Calu3 (cell line): ENCODE measurements at regions not wholly inside any gene's neighbourhood (a gene's known extent, or its start where the extent isn't known, plus 50 kb on each side); places are given as distances from the start of the nearest gene placed in this dataset.

Experiments
- BruUV-seq: library from RNA; stranded (reverse); fragments of 400-500 nt; replicated peaks from 2 replicates; lab custom pipeline; 2021; lab: Mats Ljungman, UMichigan
- CTCF ChIA-PET: fragments of 300-600 bp; sonication (Branson Sonifier 250); formaldehyde crosslinking; loops from one replicate; lab custom pipeline; 2022; ENCODE audit warnings: antibody characterized with exemption; lab: Charles Lee
- DNase-seq: peaks from one replicate; pipeline ENCODE4 v3.0.0; 2022
- H3K27ac Mint-ChIP-seq: one replicate; pipeline ENCODE4 v1.8.0; 2022; ENCODE audit warnings: mixed read lengths; ENCODE audit not compliant: unreplicated experiment
- H3K27me3 Mint-ChIP-seq: one replicate; pipeline ENCODE4 v1.8.0; 2022; ENCODE audit warnings: mixed read lengths; ENCODE audit not compliant: unreplicated experiment
- H3K36me3 Mint-ChIP-seq: one replicate; pipeline ENCODE4 v1.8.0; 2022; ENCODE audit warnings: mild to moderate bottlenecking, moderate library complexity, mixed read lengths; ENCODE audit not compliant: insufficient read depth, unreplicated experiment
- H3K4me1 Mint-ChIP-seq: one replicate; pipeline ENCODE4 v1.8.0; 2022; ENCODE audit warnings: mild to moderate bottlenecking, low read depth, mixed read lengths; ENCODE audit not compliant: unreplicated experiment
- H3K4me3 Mint-ChIP-seq: one replicate; pipeline ENCODE4 v1.8.0; 2022; ENCODE audit warnings: mild to moderate bottlenecking, low read depth, moderate library complexity, mixed read lengths; ENCODE audit not compliant: unreplicated experiment
- H3K9me3 Mint-ChIP-seq: one replicate; pipeline ENCODE4 v1.8.0; 2022; ENCODE audit warnings: low read depth, mixed read lengths; ENCODE audit not compliant: unreplicated experiment
- CTCF ChIP-seq: fragments of 200-600 bp; IDR thresholded peaks from one replicate; pipeline ENCODE4 v1.8.0; 2022; ENCODE audit warnings: antibody characterized with exemption; ENCODE audit not compliant: unreplicated experiment
- intact Hi-C: fragments of 100-400 bp; cut with micrococcal nuclease; formaldehyde crosslinking; loops from one replicate; pipeline ENCODE4 v1.10.0; 2022; ENCODE audit not compliant: unreplicated experiment

GRCh38 chr4:147175460-147176025 lies 229.9 kb upstream of the TTC29 start:
- Mint-ChIP-seq H3K4me3 (no peak overlapping the region), H3K27ac (no peak overlapping the region), H3K9me3 (no peaks in the 10 kb centered on the region), H3K36me3 (no peaks in the 10 kb centered on the region), H3K4me1 (no peaks in the 10 kb centered on the region), H3K27me3 (no peaks in the 10 kb centered on the region)
- TF ChIP-seq CTCF: no peak
- no peak for DNase-seq
- CTCF ChIA-PET: no interaction called here
- BruUV-seq: no TSS peak
- intact Hi-C loops: no loop called here

GRCh38 chr4:147182041-147182440 lies 236.4 kb upstream of the TTC29 start:
- no peak for TF ChIP-seq CTCF
- Mint-ChIP-seq H3K27ac (no peak overlapping the region), H3K36me3 (no peaks in the 10 kb centered on the region), H3K9me3 (peaks cover 6% of the 10 kb centered on the region), H3K4me1 (no peaks in the 10 kb centered on the region), H3K27me3 (no peaks in the 10 kb centered on the region), H3K4me3 (no peak overlapping the region)
- no peak for DNase-seq
- intact Hi-C loops: no loop called here
- no TSS peak for BruUV-seq
- CTCF ChIA-PET: no interaction called here

GRCh38 chr4:147192679-147193078 lies 247.0 kb upstream of the TTC29 start:
- Mint-ChIP-seq H3K9me3 (no peaks in the 10 kb centered on the region), H3K27ac (no peak overlapping the region), H3K36me3 (no peaks in the 10 kb centered on the region), H3K4me3 (no peak overlapping the region), H3K27me3 (no peaks in the 10 kb centered on the region), H3K4me1 (peaks cover 5% of the 10 kb centered on the region)
- BruUV-seq: no TSS peak
- CTCF ChIA-PET: no interaction called here
- TF ChIP-seq CTCF: no peak
- no peak for DNase-seq
- intact Hi-C loops: no loop called here

- Mint-ChIP-seq H3K27ac (no peak overlapping the region), H3K4me1 (peaks cover 9% of the 10 kb centered on the region), H3K4me3 (no peak overlapping the region), H3K9me3 (no peaks in the 10 kb centered on the region), H3K27me3 (no peaks in the 10 kb centered on the region), H3K36me3 (no peaks in the 10 kb centered on the region)
- CTCF ChIA-PET: no interaction called here
- no peak for TF ChIP-seq CTCF
- DNase-seq: no peak
- intact Hi-C loops: no loop called here
- no TSS peak for BruUV-seq
These were observed 248.4 kb upstream of the TTC29 start for GRCh38 chr4:147194114-147194513.
